ENCODE measurements at regions not wholly inside any gene's neighbourhood (a gene's known extent, or its start where the extent isn't known, plus 50 kb on each side); places are given as distances from the start of the nearest gene placed in this dataset.
"Not testable (repeated sequence)": the region's sequence is repeated elsewhere in the genome, so short reads cannot be mapped to it uniquely, and the experiment has no call there.

DNA sequence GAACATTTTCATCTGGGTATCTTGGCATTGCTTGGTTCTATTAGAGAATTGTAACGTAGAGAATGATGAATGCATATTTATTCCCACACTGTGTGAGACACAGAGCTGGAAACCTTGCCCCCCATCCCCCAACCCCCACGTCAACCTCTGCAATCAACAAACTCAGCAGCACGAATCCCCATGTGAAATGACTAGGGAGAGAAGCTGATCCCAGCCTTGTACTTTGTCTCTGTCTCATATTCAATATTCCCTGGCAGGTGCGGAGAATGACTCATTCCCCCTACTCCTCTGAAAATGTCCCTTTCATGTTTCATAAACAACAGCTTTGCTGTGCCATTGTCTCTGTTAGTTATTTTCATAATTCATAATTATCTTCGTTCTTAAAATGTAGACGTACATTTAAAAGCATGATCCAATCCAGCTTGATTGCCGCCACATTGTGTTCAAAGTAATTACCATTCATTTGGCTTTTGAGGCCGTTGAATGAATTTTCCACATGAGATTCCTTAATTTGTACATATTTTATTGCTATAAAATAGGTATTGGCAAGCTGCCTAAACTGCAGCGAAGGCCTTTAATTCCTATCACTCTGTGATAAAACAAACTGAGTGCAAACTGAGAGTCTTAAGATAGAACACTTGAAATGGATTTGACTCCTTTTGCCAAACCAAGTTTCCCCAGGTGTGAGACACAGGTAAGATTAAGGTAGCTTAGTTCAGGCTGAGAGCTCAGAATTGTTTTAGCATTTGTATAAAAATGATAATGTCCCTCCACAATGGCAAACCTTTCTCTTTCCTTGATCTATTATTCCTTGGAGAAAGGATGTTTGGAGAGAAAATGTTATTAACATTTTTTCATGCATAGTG lies 920.2 kb downstream of the TYW1 start:
- DNase-seq (ENCODE audit: low spot score): no peak

GRCh38 chr7:67917437-67917755 lies 920.8 kb downstream of the TYW1 start:
- DNase-seq (ENCODE audit: low spot score): no peak

- peak; percentile 6 for DNase-seq (ENCODE audit: low spot score)
Observed at GRCh38 chr7:67918158-67918557, 921.5 kb downstream of the TYW1 start.

GRCh38 chr7:67923286-67923685 lies 926.7 kb downstream of the TYW1 start:
- DNase-seq (ENCODE audit: low spot score): no peak

DNA sequence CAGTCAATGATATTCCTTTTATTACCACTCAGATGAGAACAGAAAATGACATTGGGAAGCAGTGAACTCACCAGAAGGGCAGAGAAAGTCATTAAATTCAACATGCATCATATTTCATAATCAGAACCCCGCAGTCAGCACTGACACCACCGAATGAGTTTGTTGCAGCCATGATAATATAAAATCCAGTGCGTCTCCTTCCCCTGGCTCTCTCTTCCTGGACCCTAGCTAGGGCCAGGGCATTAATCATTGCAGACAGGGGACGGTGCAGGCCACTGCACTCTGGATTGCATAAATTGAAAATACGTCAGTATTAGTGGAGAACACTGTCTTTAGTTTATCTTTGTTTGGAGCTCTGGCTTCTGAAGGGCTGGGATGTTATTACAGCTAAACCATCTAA lies 931.5 kb downstream of the TYW1 start:
- DNase-seq (ENCODE audit: low spot score): no peak

- DNase-seq (ENCODE audit: low spot score): not testable (repeated sequence)
Observed at GRCh38 chr7:67936447-67936846, 939.8 kb downstream of the TYW1 start.

DNA sequence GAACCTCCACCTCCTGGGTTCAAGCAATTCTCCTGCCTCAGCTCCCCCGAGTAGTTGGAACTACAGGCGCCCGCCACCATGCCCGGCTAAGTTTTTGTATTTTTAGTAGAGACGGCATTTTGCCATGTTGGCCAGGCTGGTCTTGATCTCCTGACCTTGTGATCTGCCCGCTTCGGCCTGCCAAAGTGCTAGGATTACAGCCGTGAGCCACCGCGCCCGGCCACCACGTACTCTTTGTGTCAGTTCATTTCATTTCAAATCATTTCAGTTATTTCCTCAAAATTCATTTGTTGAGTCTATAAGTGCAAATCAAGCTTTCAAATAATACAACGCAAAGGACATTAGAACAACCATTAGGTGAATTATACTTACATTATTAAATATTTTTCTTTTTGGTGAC lies 943.8 kb downstream of the TYW1 start:
- no peak for DNase-seq (ENCODE audit: low spot score)

DNA sequence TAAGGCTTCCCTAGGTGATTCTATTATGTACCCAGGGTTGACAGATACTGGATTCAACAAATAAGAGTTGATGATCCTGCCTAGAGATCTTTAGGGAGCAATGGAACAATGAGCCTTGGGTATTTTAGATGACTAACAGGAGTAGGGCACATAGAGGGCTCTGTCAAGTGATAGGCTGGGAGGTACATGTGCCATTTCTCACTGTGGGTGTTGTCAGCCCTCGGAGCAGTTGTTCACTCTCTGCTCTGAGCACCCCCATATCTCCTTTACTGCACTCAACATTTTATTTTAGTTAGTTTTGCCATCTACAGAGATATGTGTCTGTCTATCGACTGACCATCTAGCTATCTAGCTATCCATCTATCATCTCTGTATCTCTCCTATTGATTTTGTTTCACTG lies 950.6 kb downstream of the TYW1 start:
- DNase-seq (ENCODE audit: low spot score): no peak

GRCh38 chr7:67947646-67948045 lies 951.0 kb downstream of the TYW1 start:
- DNase-seq (ENCODE audit: low spot score): no peak

GRCh38 chr7:67950321-67951083 lies 953.9 kb downstream of the TYW1 start:
- DNase-seq (ENCODE audit: low spot score): no peak

DNA sequence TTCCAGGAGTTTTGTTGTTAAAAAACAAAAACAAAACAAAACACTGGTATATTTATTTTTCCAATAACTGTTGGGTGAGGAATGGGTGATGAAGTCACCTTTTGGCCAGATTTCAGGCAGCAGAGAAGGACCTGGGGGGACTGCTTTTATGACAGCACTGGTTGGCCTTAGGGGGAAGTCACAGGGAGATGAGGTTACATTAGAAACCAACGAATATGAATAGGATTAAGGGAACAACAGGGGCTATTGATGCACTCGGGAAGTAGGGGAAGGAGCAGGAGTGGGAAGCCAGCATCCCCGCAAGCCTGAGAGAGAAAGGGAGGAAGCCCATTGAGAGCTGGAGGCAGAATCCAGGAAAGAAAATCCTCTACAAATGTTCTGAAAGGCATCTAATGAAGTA lies 958.4 kb downstream of the TYW1 start:
- DNase-seq (ENCODE audit: low spot score): no peak

- no peak for DNase-seq (ENCODE audit: low spot score)
Observed at GRCh38 chr7:67962863-67963262, 966.2 kb downstream of the TYW1 start.

GRCh38 chr7:67976490-67976889 lies 979.9 kb downstream of the TYW1 start:
- no peak for DNase-seq (ENCODE audit: low spot score)

DNA sequence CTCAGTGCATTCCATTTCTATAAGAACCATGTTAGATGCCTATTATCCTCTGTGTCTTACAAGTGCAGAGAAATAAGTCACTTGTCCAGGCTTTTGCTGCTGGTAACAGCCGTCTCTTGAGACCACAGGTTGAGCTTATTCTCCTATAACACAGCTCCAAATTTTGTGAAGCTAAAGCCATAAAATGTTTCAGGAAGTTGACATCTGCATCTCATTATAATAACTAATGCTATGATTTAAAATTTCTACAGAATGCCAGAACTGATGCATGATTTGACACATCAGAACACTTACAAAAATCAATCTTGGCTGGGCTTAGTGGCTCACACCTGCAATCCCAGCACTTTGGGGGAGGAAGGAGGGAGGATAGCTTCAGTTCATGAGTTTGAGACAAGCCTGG lies 986.9 kb downstream of the TYW1 start:
- no peak for DNase-seq (ENCODE audit: low spot score)

DNA sequence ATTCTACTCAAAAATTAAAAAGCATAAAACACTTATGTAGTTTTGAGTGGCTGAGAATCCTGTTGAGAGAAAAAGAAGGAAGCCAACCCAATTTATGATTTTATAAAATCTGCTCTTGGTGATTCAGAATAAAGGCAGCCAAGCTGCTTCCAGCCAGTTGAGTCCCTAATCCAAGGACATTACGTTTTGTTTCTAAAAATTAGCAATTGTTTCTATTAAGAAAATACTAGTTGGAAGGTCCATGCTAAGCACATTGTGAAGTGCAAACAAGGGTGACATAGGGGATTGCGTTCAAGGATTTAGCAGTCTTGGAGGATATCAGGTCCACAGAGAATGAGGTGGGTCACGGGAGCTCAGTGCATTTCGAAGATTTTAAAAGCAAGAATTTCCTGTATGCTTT lies 987.7 kb downstream of the TYW1 start:
- DNase-seq (ENCODE audit: low spot score): no peak

DNA sequence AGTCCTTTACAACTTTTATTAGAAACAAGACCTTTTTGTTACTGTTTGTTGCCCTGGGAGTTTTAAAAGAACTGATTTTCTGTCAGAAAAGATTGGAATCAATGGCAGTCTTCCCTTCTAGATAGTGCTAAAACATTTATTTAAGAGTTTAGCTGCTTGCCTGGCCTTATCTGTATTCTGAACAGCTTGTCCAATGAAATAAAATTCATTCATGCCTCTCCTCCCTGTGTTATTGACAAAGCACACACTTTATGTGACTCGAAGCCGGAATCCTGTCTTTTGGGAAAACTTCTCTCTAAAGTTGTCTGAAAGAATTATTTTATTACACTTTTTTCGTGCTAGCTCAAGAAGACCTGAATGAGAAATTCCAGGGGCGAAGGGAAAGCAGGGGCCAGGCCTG lies 992.5 kb downstream of the TYW1 start:
- DNase-seq (ENCODE audit: low spot score): no peak

- no peak for DNase-seq (ENCODE audit: low spot score)
Observed at GRCh38 chr7:67990003-67990402, 993.4 kb downstream of the TYW1 start.

DNA sequence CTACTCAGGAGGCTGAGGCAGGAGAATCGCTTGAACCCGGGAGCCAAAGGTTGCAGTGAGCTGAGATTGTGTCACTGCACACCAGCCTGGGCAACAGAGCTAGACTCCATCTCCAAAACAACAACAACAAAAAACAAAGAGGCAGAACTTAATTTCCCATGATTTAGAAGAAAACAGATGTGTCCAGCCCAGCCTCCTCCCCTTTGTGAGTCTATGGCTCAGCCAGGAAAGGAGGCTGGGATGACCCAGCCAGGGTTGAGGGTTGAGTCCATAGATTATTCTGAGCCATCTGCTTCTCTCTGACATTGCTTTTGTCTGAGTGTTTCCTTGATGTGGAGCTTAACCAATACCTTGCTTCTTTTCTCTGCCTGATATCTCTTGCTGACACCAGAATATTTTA lies 994.1 kb downstream of the TYW1 start:
- DNase-seq (ENCODE audit: low spot score): no peak

GRCh38 chr7:67992287-67992686 lies 995.7 kb downstream of the TYW1 start:
- DNase-seq (ENCODE audit: low spot score): no peak

GRCh38 chr7:68005992-68006391 lies 1009.4 kb downstream of the TYW1 start:
- DNase-seq (ENCODE audit: low spot score): no peak

- DNase-seq (ENCODE audit: low spot score): no peak
Observed at GRCh38 chr7:68006619-68007018, 1010.0 kb downstream of the TYW1 start.

DNA sequence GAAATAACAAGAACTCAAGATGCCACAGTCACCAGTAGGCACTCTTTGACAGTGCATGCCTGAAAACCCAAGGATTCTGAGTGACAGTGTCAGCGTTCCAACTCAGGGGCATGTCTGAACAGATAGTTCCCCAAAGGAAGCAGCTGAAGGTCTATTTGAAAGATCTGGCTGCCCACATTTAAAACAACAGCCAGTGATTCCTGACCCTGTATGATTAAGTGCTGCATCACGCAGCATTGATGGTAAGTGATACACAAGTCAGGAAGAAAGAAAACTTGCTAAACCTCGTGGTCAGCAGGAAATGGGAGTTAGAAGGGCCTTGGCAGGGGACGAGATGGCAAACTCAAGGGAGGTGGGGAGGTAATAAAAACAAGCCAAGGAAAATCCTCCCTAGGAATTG lies 1013.1 kb downstream of the TYW1 start:
- DNase-seq (ENCODE audit: low spot score): no peak

DNA sequence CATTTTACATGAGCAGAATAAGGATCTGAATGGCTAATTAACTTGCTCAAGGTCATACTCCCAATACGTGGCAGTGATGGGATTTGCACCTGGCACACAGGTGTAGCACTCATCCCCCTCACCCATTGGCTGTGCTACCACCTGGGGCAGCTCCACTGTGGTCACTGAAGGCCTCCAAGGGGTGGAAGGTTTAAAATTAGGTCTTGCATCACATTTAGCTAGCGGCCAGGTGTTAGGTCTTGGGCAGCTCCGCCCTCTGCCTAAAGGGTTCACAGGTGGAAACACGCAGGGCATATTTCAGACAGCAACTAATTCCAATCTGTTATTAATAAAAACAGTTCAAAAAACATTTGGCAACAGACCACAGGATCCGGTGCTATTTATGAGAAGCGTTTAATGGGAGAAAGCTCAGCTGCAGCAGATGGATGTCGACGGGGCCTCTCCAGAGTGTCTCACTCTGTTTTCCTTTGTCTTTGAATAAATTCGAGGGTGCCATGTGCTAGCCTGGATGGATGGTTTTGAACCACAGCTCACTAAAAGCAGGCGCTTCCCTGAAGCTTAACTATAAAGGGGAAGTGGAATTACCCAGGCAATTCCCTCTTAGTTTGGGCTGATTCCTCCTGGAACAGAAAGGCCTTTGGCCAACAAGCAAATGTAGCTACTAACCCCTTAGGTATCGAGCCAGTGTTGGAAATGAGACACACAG lies 1017.6 kb downstream of the TYW1 start:
- no peak for DNase-seq (ENCODE audit: low spot score)

Data from germinal center (tissue), 1 donor.